Keratinocyte (primary cell): ENCODE measurements at regions not wholly inside any gene's neighbourhood (a gene's known extent, or its start where the extent isn't known, plus 50 kb on each side); places are given as distances from the start of the nearest gene placed in this dataset.

ENCODE experiments used
- DNase-seq: peaks from one replicate; pipeline ENCODE4 v3.0.0-alpha.2; 2011; ENCODE audit warnings: low read depth, missing footprints, low spot score
- FAIRE-seq: peaks from 2 replicates; lab custom pipeline; 2011; peaks lifted over from hg19 to GRCh38; lab: Jason Lieb, UNC
- H2AFZ ChIP-seq: 2 replicates; pipeline ENCODE4 v1.6.0; 2012; ENCODE audit warnings: low read length, control low read depth, inconsistent platforms; ENCODE audit not compliant: control insufficient read depth
- H3K27ac ChIP-seq: 2 replicates; pipeline ENCODE4 v1.5.1; 2011; ENCODE audit warnings: low read length; ENCODE audit not compliant: control insufficient read depth, insufficient read depth
- H3K27me3 ChIP-seq: 3 replicates; pipeline ENCODE4 v1.6.0; 2011; ENCODE audit warnings: low read length; ENCODE audit not compliant: control insufficient read depth, insufficient read depth; ENCODE audit errors: extremely low read depth
- H3K36me3 ChIP-seq, 2 experiments: 2 replicates in 1 of 2; 3 replicates in 1 of 2; pipeline ENCODE4 v1.5.1; 2011; ENCODE audit warnings: low read length in 2 of 2, mild to moderate bottlenecking in 1 of 2; ENCODE audit not compliant: control insufficient read depth in 2 of 2, insufficient read depth in 2 of 2; ENCODE audit errors: extremely low read depth in 1 of 2
- H3K4me1 ChIP-seq: 3 replicates; pipeline ENCODE4 v1.5.1; 2011; ENCODE audit warnings: low read length; ENCODE audit not compliant: control insufficient read depth, insufficient read depth; ENCODE audit errors: extremely low read depth
- H3K4me2 ChIP-seq: 3 replicates; pipeline ENCODE4 v1.6.0; 2011; ENCODE audit warnings: low read depth, low read length; ENCODE audit not compliant: control insufficient read depth, insufficient read depth; ENCODE audit errors: extremely low read depth
- H3K4me3 ChIP-seq, 3 experiments: fragments of 200-600 bp in 1 of 3; sonication (generic) in 1 of 3; 2 replicates in 2 of 3; 3 replicates in 1 of 3; pipeline ENCODE4 v1.5.1; 2011 to 2016; ENCODE audit warnings: low read length in 3 of 3, mild to moderate bottlenecking in 3 of 3, control low read depth in 2 of 3, inconsistent platforms in 1 of 3, low read depth in 1 of 3, mixed read lengths in 1 of 3, mixed run types in 1 of 3, moderate library complexity in 1 of 3; ENCODE audit not compliant: control insufficient read depth in 2 of 3, insufficient read depth in 2 of 3; ENCODE audit errors: extremely low read depth in 1 of 3
- H3K79me2 ChIP-seq: 2 replicates; pipeline ENCODE4 v1.6.0; 2012; ENCODE audit warnings: low read length; ENCODE audit not compliant: control insufficient read depth, insufficient read depth
- H3K9ac ChIP-seq: 3 replicates; pipeline ENCODE4 v1.6.0; 2011; ENCODE audit warnings: low read length; ENCODE audit not compliant: control insufficient read depth, insufficient read depth; ENCODE audit errors: extremely low read depth
- H3K9me1 ChIP-seq: 3 replicates; pipeline ENCODE4 v1.6.0; 2011; ENCODE audit warnings: low read length; ENCODE audit not compliant: control insufficient read depth, insufficient read depth; ENCODE audit errors: extremely low read depth
- H3K9me3 ChIP-seq: 2 replicates; pipeline ENCODE4 v1.5.1; 2012; ENCODE audit warnings: low read depth, low read length; ENCODE audit not compliant: control insufficient read depth
- H4K20me1 ChIP-seq: 3 replicates; pipeline ENCODE4 v1.6.0; 2011; ENCODE audit warnings: low read length; ENCODE audit not compliant: control insufficient read depth, insufficient read depth; ENCODE audit errors: extremely low read depth
- CTCF ChIP-seq, 3 experiments: IDR thresholded peaks in 1 of 3; conservative IDR thresholded peaks in 1 of 3; optimal IDR thresholded peaks in 1 of 3; 2 replicates in 2 of 3; 3 replicates in 1 of 3; pipeline versions ENCODE3 to v1.5.1; 2011; ENCODE audit warnings: low read length in 3 of 3, mild to moderate bottlenecking in 3 of 3, moderate library complexity in 2 of 3, control low read depth in 1 of 3, inconsistent platforms in 1 of 3; ENCODE audit not compliant: insufficient read depth in 2 of 3; ENCODE audit errors: extremely low read depth in 1 of 3
- EZH2 ChIP-seq: IDR thresholded peaks from one replicate; pipeline ENCODE4 v1.6.1; 2012; ENCODE audit warnings: inconsistent platforms, mild to moderate bottlenecking, low read length, moderate library complexity
- dilution Hi-C: fragments of 300-500 bp; cut with MboI; formaldehyde crosslinking; loops from one replicate; pipeline ENCODE4 v1.7.0; 2020; ENCODE audit warnings: low sequenced_read_pairs; ENCODE audit not compliant: extremely low pct_ligation_motif_present

- Histone ChIP-seq H3K27me3 (no peaks in the 10 kb centered on the region), H3K4me1 (no peaks in the 10 kb centered on the region), H3K9me1 (no peaks in the 10 kb centered on the region), H2AFZ (no peak overlapping the region), H3K4me3 (no peak overlapping the region), H3K79me2 (no peaks in the 10 kb centered on the region), H3K27ac (no peak overlapping the region), H3K4me2 (no peak overlapping the region), H3K9ac (no peak overlapping the region), H3K9me3 (peaks cover 2% of the 10 kb centered on the region), H3K36me3 (no peaks in the 10 kb centered on the region), H4K20me1 (no peaks in the 10 kb centered on the region)
- DNase-seq (no peak), FAIRE-seq (no peak)
- TF ChIP-seq EZH2 (no peak), CTCF (optimal IDR thresholded peaks at IDR 0.05 in 1 of 3, IDR thresholded peaks at IDR 0.05 in 1 of 3, conservative IDR thresholded peaks at IDR 0.05 in 1 of 3; ENCODE audit: extremely low read depth in 1 of 3, insufficient read depth in 2 of 3, low read length in 3 of 3) (no peak)
- dilution Hi-C loops: no loop called here
Observed at GRCh38 chr13:65456150-65456912, 1773.8 kb downstream of the PCDH9 start.

- Histone ChIP-seq H3K27ac (no peak overlapping the region), H3K9me3 (peaks cover 2% of the 10 kb centered on the region), H3K79me2 (no peaks in the 10 kb centered on the region), H2AFZ (no peak overlapping the region), H3K9ac (no peak overlapping the region), H4K20me1 (no peaks in the 10 kb centered on the region), H3K27me3 (no peaks in the 10 kb centered on the region), H3K9me1 (no peaks in the 10 kb centered on the region), H3K4me2 (no peak overlapping the region), H3K4me1 (no peaks in the 10 kb centered on the region), H3K4me3 (no peak overlapping the region), H3K36me3 (no peaks in the 10 kb centered on the region)
- DNase-seq (no peak), FAIRE-seq (no peak)
- TF ChIP-seq EZH2 (no peak), CTCF (optimal IDR thresholded peaks at IDR 0.05 in 1 of 3, IDR thresholded peaks at IDR 0.05 in 1 of 3, conservative IDR thresholded peaks at IDR 0.05 in 1 of 3; ENCODE audit: extremely low read depth in 1 of 3, insufficient read depth in 2 of 3, low read length in 3 of 3) (no peak)
- dilution Hi-C loops: no loop called here
Observed at GRCh38 chr13:65454403-65454802, 1775.7 kb downstream of the PCDH9 start.
